GM13976 (cell line): ENCODE measurements at regions not wholly inside any gene's neighbourhood (a gene's known extent, or its start where the extent isn't known, plus 50 kb on each side); places are given as distances from the start of the nearest gene placed in this dataset.
"Not testable (repeated sequence)": the region's sequence is repeated elsewhere in the genome, so short reads cannot be mapped to it uniquely, and the experiment has no call there.

Experiments
- DNase-seq: peaks from one replicate; pipeline ENCODE4 v3.0.0; 2012; ENCODE audit warnings: low spot score
- in situ Hi-C: fragments of 300-500 bp; cut with MboI; formaldehyde crosslinking; loops from one replicate; pipeline ENCODE4 v1.12.0; 2022; ENCODE audit warnings: low sequenced_read_pairs, mixed read lengths, inconsistent platforms; ENCODE audit not compliant: unreplicated experiment
- TF ChIP-seq, protein P1 (sequence below): IDR thresholded peaks from 2 replicates; pipeline ENCODE4 v1.5.1; 2012; ENCODE audit warnings: borderline replicate concordance, mild to moderate bottlenecking; ENCODE audit not compliant: insufficient read depth; ENCODE audit errors: extremely low read depth, missing control alignments, control extremely low read depth

DNA sequence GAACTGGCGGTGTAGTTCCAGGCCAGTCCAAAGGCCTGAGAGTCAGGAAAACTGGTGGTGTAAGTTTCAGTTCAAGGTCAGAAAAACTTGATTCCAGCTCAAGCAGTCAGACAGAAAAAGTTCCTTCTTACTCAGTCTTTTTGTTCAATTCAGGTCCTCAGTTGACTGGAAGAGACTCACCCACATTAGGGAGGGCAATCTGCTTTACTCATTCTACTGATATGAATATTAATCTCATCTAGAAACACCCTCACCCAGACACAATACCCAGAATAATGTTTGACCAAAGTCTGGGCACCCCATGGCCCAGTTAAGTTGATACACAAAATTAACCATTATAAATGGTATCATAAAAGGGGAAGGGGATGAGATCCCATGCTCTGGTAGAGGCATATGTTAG, 50.1 kb upstream of the LTA4H start:
- TF ChIP-seq, protein P1, sequence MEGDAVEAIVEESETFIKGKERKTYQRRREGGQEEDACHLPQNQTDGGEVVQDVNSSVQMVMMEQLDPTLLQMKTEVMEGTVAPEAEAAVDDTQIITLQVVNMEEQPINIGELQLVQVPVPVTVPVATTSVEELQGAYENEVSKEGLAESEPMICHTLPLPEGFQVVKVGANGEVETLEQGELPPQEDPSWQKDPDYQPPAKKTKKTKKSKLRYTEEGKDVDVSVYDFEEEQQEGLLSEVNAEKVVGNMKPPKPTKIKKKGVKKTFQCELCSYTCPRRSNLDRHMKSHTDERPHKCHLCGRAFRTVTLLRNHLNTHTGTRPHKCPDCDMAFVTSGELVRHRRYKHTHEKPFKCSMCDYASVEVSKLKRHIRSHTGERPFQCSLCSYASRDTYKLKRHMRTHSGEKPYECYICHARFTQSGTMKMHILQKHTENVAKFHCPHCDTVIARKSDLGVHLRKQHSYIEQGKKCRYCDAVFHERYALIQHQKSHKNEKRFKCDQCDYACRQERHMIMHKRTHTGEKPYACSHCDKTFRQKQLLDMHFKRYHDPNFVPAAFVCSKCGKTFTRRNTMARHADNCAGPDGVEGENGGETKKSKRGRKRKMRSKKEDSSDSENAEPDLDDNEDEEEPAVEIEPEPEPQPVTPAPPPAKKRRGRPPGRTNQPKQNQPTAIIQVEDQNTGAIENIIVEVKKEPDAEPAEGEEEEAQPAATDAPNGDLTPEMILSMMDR = no peak
- no peak for DNase-seq
- in situ Hi-C loops = no loop called here

DNA sequence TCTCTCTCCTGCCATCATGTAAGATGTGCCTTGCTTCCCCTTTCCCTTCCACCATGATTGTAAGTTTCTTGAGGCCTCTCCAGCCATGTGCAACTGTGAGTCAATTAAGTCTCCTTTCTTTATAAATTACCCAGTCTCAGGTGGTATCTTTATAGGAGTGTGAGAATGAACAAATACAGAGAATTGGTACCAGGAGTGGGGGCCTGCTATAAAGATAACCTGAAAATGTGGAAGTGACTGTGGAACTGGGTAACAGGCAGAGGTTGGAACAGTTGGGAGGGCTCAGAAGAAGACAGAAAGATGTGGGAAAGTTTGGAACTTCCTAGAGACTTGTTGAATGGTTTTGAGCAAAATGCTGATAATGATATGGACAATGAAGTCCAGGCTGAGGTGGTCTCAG, 50.8 kb upstream of the LTA4H start:
- in situ Hi-C loops, DNase-seq: not testable (repeated sequence)

DNA sequence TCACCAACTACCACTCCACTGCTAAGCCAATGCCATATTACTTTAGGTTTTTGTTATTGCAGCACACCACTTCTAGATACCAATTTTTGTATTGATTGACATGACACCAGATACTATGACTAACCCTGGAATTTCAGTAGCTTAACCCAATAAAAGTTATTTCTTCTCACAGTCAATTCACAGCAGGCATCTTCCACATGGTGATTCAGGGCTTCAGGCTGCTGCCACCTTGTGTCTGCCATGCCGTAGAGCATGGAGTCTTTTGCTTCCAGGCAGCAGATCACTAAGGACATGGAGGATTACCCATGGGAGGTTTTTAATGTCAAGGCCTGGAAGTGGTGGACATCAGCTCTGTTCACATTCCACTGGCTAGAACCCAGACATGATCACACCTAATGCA, 56.4 kb upstream of the LTA4H start:
- DNase-seq = no peak
- TF ChIP-seq, protein P1 = no peak
- in situ Hi-C loops = no loop called here

DNA sequence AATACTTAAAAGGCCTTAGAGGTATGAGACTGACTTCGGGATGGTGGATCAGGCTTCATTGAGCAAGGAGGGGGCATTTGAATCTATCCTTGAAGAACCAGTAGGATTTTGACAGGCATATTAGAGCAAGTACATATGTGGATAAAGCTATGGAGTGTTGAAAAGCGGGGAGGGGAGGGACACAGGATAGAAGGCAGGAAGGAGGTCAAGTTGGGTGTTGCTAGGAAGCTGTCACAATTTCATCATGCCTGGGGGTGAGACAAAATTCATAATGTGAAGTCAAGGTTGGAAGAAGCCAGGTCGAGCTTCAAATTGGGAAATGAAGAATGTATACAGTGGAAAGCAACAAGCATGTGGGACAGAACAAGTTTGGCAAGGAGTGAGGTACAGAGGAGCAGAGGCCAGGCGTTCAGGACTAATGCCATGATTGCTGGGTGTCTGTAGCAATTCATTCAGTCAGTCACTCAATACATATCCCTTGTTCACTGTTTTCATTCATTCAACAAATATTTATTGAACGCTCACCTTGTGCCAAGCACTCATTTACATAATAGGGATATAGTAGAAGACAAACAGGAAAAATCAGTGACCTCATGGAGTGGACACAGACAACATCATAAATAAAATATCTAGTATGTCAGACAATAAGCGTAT, 58.3 kb upstream of the LTA4H start:
- in situ Hi-C loops = no loop called here
- TF ChIP-seq, protein P1 = no peak
- DNase-seq = no peak

DNA sequence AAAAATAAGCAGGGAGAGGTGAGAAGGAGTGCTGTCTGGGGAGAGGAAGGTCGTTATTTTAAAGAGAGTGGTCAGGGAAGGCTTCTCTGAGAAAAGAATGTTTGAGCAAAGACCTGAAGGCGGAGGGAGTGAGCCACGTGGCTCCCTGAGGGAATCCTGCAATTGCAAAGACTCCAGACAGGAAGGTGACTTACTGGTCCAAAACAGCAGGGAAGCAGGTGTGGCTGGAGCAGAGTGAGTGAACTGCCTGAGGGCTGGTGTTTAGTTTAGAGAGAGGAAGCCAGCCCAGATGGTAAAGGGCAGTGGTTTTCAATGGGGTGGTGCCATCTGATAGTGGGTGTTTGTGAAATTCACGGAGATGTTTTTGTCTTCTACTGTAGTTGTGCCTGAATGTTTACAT, 58.8 kb upstream of the LTA4H start:
- TF ChIP-seq, protein P1 = no peak
- no peak for DNase-seq
- in situ Hi-C loops = no loop called here

DNA sequence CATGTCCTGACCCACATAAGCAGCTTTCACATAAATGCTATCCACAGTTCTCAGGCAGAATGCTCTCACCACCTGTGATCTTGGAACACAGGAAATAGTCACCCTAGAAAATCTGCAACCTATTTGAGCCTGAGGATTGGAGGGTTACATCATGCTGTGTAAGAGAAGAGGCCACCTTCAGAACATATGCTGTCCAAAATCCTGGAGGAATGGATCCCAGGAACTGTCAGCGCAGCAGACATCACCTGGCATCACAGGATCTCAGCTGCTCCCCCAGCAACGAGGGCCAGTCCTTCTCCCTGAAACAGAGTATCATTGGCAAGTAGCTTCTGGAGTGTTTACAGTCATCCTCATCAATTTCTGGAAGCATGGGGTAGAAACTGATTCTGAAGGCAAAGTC, 63.2 kb upstream of the LTA4H start:
- no peak for DNase-seq
- in situ Hi-C loops = no loop called here
- TF ChIP-seq, protein P1 = no peak

DNA sequence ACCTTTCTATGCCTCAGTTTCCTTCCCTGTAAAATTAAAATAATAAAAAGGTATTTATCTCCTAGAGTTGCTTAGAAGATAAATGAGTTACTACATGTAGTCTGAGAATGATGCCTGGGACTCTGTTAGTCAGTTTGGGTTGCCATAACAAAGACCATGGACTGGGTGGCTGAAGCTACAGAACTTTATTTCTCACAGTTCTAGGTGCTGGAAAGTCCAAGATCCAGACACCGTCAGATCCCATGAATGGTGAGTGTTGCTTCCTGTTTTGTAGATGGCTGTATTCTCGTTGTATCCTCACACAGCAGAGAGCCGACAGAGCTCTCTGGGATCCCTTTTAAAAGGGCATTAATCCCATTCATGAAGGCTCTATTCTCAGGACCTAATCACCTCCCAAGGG, 64.0 kb upstream of the LTA4H start:
- TF ChIP-seq, protein P1 = no peak
- no peak for DNase-seq
- in situ Hi-C loops = no loop called here
